Neural cell (in vitro differentiated cells): ENCODE measurements at regions not wholly inside any gene's neighbourhood (a gene's known extent, or its start where the extent isn't known, plus 50 kb on each side); places are given as distances from the start of the nearest gene placed in this dataset.

ENCODE experiments used
- H2AFZ ChIP-seq: fragments of 200-600, 300-800 bp; sonication (generic), shearing (Covaris generic); 2 replicates; pipeline ENCODE4 v1.6.0; 2014; ENCODE audit warnings: low read depth, mild to moderate bottlenecking, antibody characterized with exemption, low read length, moderate library complexity
- H3F3A ChIP-seq: fragments of 200-600 bp; shearing (Covaris generic); 2 replicates; pipeline ENCODE4 v1.6.1; 2016; ENCODE audit warnings: mild to moderate bottlenecking, moderate library complexity, mixed read lengths, antibody characterized with exemption, low read length; ENCODE audit not compliant: insufficient read depth, poor library complexity, severe bottlenecking
- H3K27ac ChIP-seq: fragments of 200-600, 300-800 bp; sonication (generic), shearing (Covaris generic); 2 replicates; pipeline ENCODE4 v1.5.1; 2014; ENCODE audit warnings: mild to moderate bottlenecking, low read length, moderate library complexity
- H3K27me3 ChIP-seq: fragments of 300-800, 200-600 bp; sonication (generic), shearing (Covaris generic); 2 replicates; pipeline ENCODE4 v1.6.0; 2014; ENCODE audit warnings: mild to moderate bottlenecking, low read depth, low read length, moderate library complexity; ENCODE audit not compliant: insufficient read depth
- H3K36me3 ChIP-seq: fragments of 300-800, 200-600 bp; sonication (generic), shearing (Covaris generic); 2 replicates; pipeline ENCODE4 v1.5.1; 2014; ENCODE audit warnings: mild to moderate bottlenecking, antibody characterized with exemption, low read length, moderate library complexity; ENCODE audit not compliant: insufficient read depth
- H3K4me2 ChIP-seq: fragments of 300-800, 200-600 bp; sonication (generic), shearing (Covaris generic); 2 replicates; pipeline ENCODE4 v1.6.0; 2014; ENCODE audit warnings: mild to moderate bottlenecking, low read length
- H3K4me3 ChIP-seq: fragments of 300-800, 200-600 bp; sonication (generic), shearing (Covaris generic); 2 replicates; pipeline ENCODE4 v1.5.1; 2014; ENCODE audit warnings: mild to moderate bottlenecking, low read length, moderate library complexity
- H3K79me2 ChIP-seq: fragments of 200-600 bp; shearing (Covaris generic); replicated peaks from 2 replicates; pipeline ENCODE4 v1.6.0; 2014; ENCODE audit warnings: mild to moderate bottlenecking, low read length, moderate library complexity; ENCODE audit not compliant: insufficient read depth
- H3K9ac ChIP-seq: fragments of 300-800, 200-600 bp; sonication (generic), shearing (Covaris generic); 2 replicates; pipeline ENCODE4 v1.6.1; 2016; ENCODE audit warnings: mild to moderate bottlenecking, low read length, mixed read lengths
- H3K9me2 ChIP-seq: fragments of 200-600 bp; shearing (Covaris generic); 2 replicates; pipeline ENCODE4 v1.6.1; 2016; ENCODE audit warnings: mild to moderate bottlenecking, low read length, mixed read lengths; ENCODE audit not compliant: insufficient read depth
- H3K9me3 ChIP-seq: fragments of 200-600, 300-800 bp; sonication (generic), shearing (Covaris generic); 2 replicates; pipeline ENCODE4 v1.6.1; 2016; ENCODE audit warnings: mild to moderate bottlenecking, mixed run types, low read length, moderate library complexity, mixed read lengths
- H4K20me1 ChIP-seq: fragments of 200-600 bp; shearing (Covaris generic); 2 replicates; pipeline ENCODE4 v1.6.1; 2016; ENCODE audit warnings: mild to moderate bottlenecking, mixed run types; ENCODE audit not compliant: insufficient read depth
- CTCF ChIP-seq: fragments of 450-650 bp; IDR thresholded peaks from 2 replicates; pipeline ENCODE4 v1.5.1; 2014; ENCODE audit warnings: antibody characterized with exemption, mild to moderate bottlenecking, moderate library complexity; ENCODE audit not compliant: poor library complexity, severe bottlenecking
- EP300 ChIP-seq: fragments of 450-650 bp; conservative IDR thresholded peaks from 2 replicates; pipeline ENCODE4 v1.6.1; 2014; ENCODE audit warnings: antibody characterized with exemption, mild to moderate bottlenecking, moderate library complexity; ENCODE audit not compliant: poor library complexity, severe bottlenecking
- EZH2 ChIP-seq: fragments of 200-600, 300-800 bp; shearing (Covaris generic), sonication (generic); IDR thresholded peaks from 2 replicates; pipeline ENCODE4 v1.6.1; 2014; ENCODE audit warnings: antibody characterized with exemption, low read length, borderline replicate concordance, mild to moderate bottlenecking; ENCODE audit not compliant: insufficient read depth, poor library complexity, severe bottlenecking
- MXI1 ChIP-seq: fragments of 450-650 bp; conservative IDR thresholded peaks from 2 replicates; pipeline ENCODE4 v1.6.1; 2014; ENCODE audit warnings: antibody characterized with exemption, mild to moderate bottlenecking; ENCODE audit not compliant: poor library complexity, severe bottlenecking
- POLR2AphosphoS5 ChIP-seq: IDR thresholded peaks from 2 replicates; pipeline ENCODE4 v1.6.1; 2012
- RAD21 ChIP-seq: fragments of 450-650 bp; conservative IDR thresholded peaks from 2 replicates; pipeline ENCODE4 v1.6.1; 2014; ENCODE audit warnings: antibody characterized with exemption, mild to moderate bottlenecking, moderate library complexity
- REST ChIP-seq: IDR thresholded peaks from 2 replicates; pipeline ENCODE4 v1.6.1; 2012; ENCODE audit warnings: borderline replicate concordance
- SMC3 ChIP-seq: fragments of 450-650 bp; conservative IDR thresholded peaks from 2 replicates; pipeline ENCODE4 v1.6.1; 2014; ENCODE audit warnings: antibody characterized with exemption, mild to moderate bottlenecking, moderate library complexity; ENCODE audit not compliant: poor library complexity
- TAF1 ChIP-seq: IDR thresholded peaks from 2 replicates; pipeline ENCODE4 v1.6.1; 2012; ENCODE audit warnings: low read depth

- Histone ChIP-seq H3K9me2 (no peaks in the 10 kb centered on the region), H2AFZ (no peak overlapping the region), H3F3A (no peaks in the 10 kb centered on the region), H3K9me3 (no peaks in the 10 kb centered on the region), H3K4me2 (no peak overlapping the region), H3K9ac (no peak overlapping the region), H3K27ac (no peak overlapping the region), H3K79me2 (no peaks in the 10 kb centered on the region), H3K36me3 (no peaks in the 10 kb centered on the region), H3K4me3 (no peak overlapping the region), H3K27me3 (no peaks in the 10 kb centered on the region), H4K20me1 (no peaks in the 10 kb centered on the region)
- TF ChIP-seq TAF1 (no peak), POLR2AphosphoS5 (no peak), CTCF (no peak), EZH2 (no peak), REST (no peak), SMC3 (no peak), MXI1 (no peak), EP300 (no peak), RAD21 (no peak)
Observed at GRCh38 chr7:1318661-1319060, 86.0 kb downstream of the UNCX start.

- no peak for TF ChIP-seq MXI1
- TF ChIP-seq POLR2AphosphoS5: no peak
- TF ChIP-seq EZH2: no peak
- no peak for TF ChIP-seq REST
- TF ChIP-seq CTCF: no peak
- no peak for TF ChIP-seq SMC3
- TF ChIP-seq RAD21: no peak
- Histone ChIP-seq H3K9me2 (no peaks in the 10 kb centered on the region), H4K20me1 (no peaks in the 10 kb centered on the region), H3K27ac (no peak overlapping the region), H3K36me3 (no peaks in the 10 kb centered on the region), H3K79me2 (no peaks in the 10 kb centered on the region), H3K27me3 (no peaks in the 10 kb centered on the region), H3F3A (no peaks in the 10 kb centered on the region), H3K9ac (no peak overlapping the region), H3K9me3 (no peaks in the 10 kb centered on the region), H2AFZ (no peak overlapping the region), H3K4me2 (no peak overlapping the region), H3K4me3 (no peak overlapping the region)
Observed at GRCh38 chr7:1320616-1321240, 88.1 kb downstream of the UNCX start.
